Upper lobe of left lung (tissue), 4 donors: ENCODE measurements at regions not wholly inside any gene's neighbourhood (a gene's known extent, or its start where the extent isn't known, plus 50 kb on each side); places are given as distances from the start of the nearest gene placed in this dataset.

Experiments
- EP300 ChIP-seq, 4 donors: sonication (generic); formaldehyde crosslinking; IDR thresholded peaks; one replicate each; pipeline ENCODE4 v1.5.1; 2017; ENCODE audit warnings: antibody characterized with exemption in 4 of 4, control low read depth in 2 of 4
- POLR2A ChIP-seq, 4 donors: fragments of 450-650 bp; IDR thresholded peaks; one replicate each; pipeline ENCODE4 v1.5.1; 2016 to 2017; ENCODE audit warnings: antibody characterized with exemption in 4 of 4, mild to moderate bottlenecking in 2 of 4
- POLR2AphosphoS5 ChIP-seq, 2 donors: sonication (generic); formaldehyde crosslinking; IDR thresholded peaks; one replicate each; pipeline ENCODE4 v1.5.1; 2017; ENCODE audit warnings: antibody characterized with exemption in 2 of 2
- TF ChIP-seq, protein P1 (sequence below), 6 experiments: fragments of 450-650 bp in 4 of 6; fragments of 200-600 bp in 2 of 6; sonication (generic) in 2 of 6; IDR thresholded peaks; one replicate each; pipeline ENCODE4 v1.5.1; 2016 to 2019; ENCODE audit warnings: antibody characterized with exemption in 6 of 6

DNA sequence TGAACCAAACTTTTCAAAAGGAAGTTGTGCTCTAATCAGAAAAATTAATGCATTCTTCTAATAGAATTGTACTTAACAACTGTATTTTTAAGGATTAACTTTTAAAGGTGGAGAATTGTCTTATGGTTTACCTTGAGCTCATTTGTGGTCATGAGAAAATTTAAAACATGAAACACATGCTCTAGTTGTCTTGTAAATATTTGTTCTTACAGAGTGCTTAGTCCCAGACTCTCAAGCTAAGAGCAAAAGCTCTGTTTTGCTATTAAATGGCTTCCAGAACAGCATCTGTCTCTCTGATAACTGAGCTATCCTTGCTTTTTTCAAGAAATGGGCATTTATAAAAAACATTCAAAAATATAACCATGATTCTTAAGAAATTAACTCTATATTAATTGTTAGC, 512.2 kb upstream of the SYNCRIP start:
- TF ChIP-seq, protein P1, sequence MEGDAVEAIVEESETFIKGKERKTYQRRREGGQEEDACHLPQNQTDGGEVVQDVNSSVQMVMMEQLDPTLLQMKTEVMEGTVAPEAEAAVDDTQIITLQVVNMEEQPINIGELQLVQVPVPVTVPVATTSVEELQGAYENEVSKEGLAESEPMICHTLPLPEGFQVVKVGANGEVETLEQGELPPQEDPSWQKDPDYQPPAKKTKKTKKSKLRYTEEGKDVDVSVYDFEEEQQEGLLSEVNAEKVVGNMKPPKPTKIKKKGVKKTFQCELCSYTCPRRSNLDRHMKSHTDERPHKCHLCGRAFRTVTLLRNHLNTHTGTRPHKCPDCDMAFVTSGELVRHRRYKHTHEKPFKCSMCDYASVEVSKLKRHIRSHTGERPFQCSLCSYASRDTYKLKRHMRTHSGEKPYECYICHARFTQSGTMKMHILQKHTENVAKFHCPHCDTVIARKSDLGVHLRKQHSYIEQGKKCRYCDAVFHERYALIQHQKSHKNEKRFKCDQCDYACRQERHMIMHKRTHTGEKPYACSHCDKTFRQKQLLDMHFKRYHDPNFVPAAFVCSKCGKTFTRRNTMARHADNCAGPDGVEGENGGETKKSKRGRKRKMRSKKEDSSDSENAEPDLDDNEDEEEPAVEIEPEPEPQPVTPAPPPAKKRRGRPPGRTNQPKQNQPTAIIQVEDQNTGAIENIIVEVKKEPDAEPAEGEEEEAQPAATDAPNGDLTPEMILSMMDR (IDR thresholded peaks at IDR 0.05): no peak
- TF ChIP-seq EP300 (IDR thresholded peaks at IDR 0.05): no peak
- TF ChIP-seq POLR2AphosphoS5 (IDR thresholded peaks at IDR 0.05): no peak
- no peak for TF ChIP-seq POLR2A (IDR thresholded peaks at IDR 0.05)
